GM12874 (cell line): ENCODE measurements at regions not wholly inside any gene's neighbourhood (a gene's known extent, or its start where the extent isn't known, plus 50 kb on each side); places are given as distances from the start of the nearest gene placed in this dataset.

Experiments used
- TF ChIP-seq, protein P1 (sequence below): IDR thresholded peaks from 2 replicates; pipeline ENCODE4 v1.5.1; 2011; ENCODE audit warnings: low read depth, mild to moderate bottlenecking, control low read depth, low read length, moderate library complexity; ENCODE audit not compliant: insufficient read depth

DNA sequence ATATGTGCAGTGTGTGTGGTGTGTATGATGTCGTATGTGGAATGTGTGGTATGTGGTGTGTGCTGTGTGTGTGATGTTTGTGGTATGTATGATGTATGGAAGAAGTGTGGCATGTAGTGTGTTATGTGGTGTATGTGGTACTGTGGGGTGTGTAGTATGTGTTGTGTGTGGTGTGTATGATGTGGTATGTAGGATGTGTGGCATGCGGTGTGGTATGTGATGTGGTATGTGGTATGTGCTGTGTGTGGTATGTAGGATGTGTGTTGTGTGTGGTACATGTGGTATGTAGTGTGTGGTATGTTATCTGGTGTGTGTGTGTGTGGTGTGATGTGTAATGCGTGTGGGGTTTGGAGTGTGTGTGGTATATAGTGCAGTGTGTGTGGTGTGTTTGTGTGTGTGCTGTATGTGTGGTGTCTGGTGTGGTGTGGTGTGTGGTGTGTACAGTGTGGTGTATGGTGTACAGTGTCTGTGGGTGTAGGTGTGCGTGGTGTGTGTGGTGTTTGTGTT lies 129.6 kb downstream of the ATP6V0E2 start:
- TF ChIP-seq, protein P1, sequence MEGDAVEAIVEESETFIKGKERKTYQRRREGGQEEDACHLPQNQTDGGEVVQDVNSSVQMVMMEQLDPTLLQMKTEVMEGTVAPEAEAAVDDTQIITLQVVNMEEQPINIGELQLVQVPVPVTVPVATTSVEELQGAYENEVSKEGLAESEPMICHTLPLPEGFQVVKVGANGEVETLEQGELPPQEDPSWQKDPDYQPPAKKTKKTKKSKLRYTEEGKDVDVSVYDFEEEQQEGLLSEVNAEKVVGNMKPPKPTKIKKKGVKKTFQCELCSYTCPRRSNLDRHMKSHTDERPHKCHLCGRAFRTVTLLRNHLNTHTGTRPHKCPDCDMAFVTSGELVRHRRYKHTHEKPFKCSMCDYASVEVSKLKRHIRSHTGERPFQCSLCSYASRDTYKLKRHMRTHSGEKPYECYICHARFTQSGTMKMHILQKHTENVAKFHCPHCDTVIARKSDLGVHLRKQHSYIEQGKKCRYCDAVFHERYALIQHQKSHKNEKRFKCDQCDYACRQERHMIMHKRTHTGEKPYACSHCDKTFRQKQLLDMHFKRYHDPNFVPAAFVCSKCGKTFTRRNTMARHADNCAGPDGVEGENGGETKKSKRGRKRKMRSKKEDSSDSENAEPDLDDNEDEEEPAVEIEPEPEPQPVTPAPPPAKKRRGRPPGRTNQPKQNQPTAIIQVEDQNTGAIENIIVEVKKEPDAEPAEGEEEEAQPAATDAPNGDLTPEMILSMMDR = no peak

DNA sequence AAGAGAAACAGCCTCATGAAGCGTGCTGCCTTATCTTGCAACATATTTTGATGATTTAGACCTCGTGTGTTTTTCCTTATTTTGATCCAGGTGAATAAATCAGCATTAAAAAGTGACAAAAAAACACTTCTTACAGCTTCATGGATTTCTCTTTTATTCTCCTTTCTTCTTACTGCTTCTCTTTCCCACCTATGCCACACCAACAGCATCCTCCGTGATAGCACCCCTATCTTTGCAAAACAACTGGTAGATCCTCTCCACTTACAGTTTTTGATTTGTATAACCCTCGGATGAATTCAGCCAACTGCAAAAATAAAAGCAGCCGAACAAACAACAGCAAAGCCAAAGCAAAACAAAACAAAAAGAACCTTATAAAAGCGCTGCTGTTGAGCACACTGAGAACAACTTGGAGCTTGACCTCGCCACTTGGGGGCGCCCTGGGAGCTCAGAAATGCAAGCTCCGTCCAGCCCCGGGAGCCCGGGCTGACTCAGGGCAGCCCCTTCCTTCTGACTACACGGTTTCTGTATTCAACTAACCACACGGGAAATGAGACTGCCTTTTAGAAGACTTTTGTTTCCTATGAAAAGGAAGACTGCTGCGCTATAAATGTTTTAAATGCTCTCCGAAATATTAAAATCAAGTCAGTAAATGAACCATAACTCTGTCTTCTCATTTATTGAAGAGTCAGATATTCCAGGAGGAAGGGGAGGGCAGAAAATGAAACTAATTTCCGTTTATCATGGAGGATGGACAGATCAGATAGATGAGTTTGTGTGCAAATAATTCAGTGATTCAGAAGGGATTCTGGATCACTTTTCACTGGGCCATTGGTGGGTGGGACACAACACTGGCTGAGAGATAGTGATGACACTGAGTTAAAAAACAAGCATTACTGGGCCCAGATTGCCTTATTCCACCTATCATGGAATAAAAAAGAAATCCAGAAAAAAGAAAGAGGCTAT lies 186.8 kb downstream of the ATP6V0E2 start:
- TF ChIP-seq, protein P1 = 0 out of 2 replicates have a peak, but pooled peaks have one; percentile 17
